Kidney epithelial cell (primary cell): ENCODE measurements at regions not wholly inside any gene's neighbourhood (a gene's known extent, or its start where the extent isn't known, plus 50 kb on each side); places are given as distances from the start of the nearest gene placed in this dataset.
"Not testable (repeated sequence)": the region's sequence is repeated elsewhere in the genome, so short reads cannot be mapped to it uniquely, and the experiment has no call there.

Source experiments
- DNase-seq: peaks from one replicate; pipeline ENCODE4 v3.0.0-alpha.2; 2010; ENCODE audit warnings: low read depth
- H3K27me3 ChIP-seq: 2 replicates; pipeline ENCODE4 v1.6.0; 2011; ENCODE audit warnings: low read length; ENCODE audit not compliant: control insufficient read depth, insufficient read depth
- H3K36me3 ChIP-seq: 2 replicates; pipeline ENCODE4 v1.5.1; 2011; ENCODE audit warnings: low read length; ENCODE audit not compliant: control insufficient read depth, insufficient read depth
- H3K4me3 ChIP-seq: 2 replicates; pipeline ENCODE4 v1.5.1; 2011; ENCODE audit warnings: low read depth, mild to moderate bottlenecking, control low read depth, low read length
- CTCF ChIP-seq: IDR thresholded peaks from 2 replicates; pipeline ENCODE4 v1.5.1; 2011; ENCODE audit warnings: mild to moderate bottlenecking, moderate library complexity, low read length, control low read depth, inconsistent platforms; ENCODE audit not compliant: insufficient read depth, poor library complexity, severe bottlenecking

- DNase-seq, result no peak
- H3K4me3 ChIP-seq, result no peak overlapping the region
- no peaks in the 10 kb centered on the region for H3K27me3 ChIP-seq
- H3K36me3 ChIP-seq, result no peaks in the 10 kb centered on the region
- TF ChIP-seq CTCF, result no peak
Measured at GRCh38 chr1:83318366-83318765, 680.6 kb downstream of the TTLL7 start.

- H3K36me3 ChIP-seq, H3K27me3 ChIP-seq, H3K4me3 ChIP-seq, DNase-seq: not testable (repeated sequence)
Measured at GRCh38 chr1:83315446-83315845, 683.5 kb downstream of the TTLL7 start.

- DNase-seq, H3K4me3 ChIP-seq, H3K36me3 ChIP-seq, H3K27me3 ChIP-seq: not testable (repeated sequence)
Measured at GRCh38 chr1:83310161-83310560, 688.8 kb downstream of the TTLL7 start.

- H3K36me3 ChIP-seq, H3K4me3 ChIP-seq, H3K27me3 ChIP-seq, DNase-seq: not testable (repeated sequence)
Measured at GRCh38 chr1:83309035-83309434, 689.9 kb downstream of the TTLL7 start.

- not testable (repeated sequence) for H3K4me3 ChIP-seq, H3K36me3 ChIP-seq, DNase-seq, H3K27me3 ChIP-seq
Measured at GRCh38 chr1:83306811-83307210, 692.1 kb downstream of the TTLL7 start.

- not testable (repeated sequence) for DNase-seq, H3K27me3 ChIP-seq, H3K4me3 ChIP-seq, H3K36me3 ChIP-seq
Measured at GRCh38 chr1:83295594-83295993, 703.3 kb downstream of the TTLL7 start.

GRCh38 chr1:83287391-83287790 is 711.5 kb downstream of the TTLL7 start:
- H3K27me3 ChIP-seq, H3K36me3 ChIP-seq, H3K4me3 ChIP-seq, DNase-seq: not testable (repeated sequence)

- DNase-seq, H3K36me3 ChIP-seq, H3K27me3 ChIP-seq, H3K4me3 ChIP-seq: not testable (repeated sequence)
Measured at GRCh38 chr1:83274656-83275055, 724.3 kb downstream of the TTLL7 start.

- not testable (repeated sequence) for H3K4me3 ChIP-seq, H3K36me3 ChIP-seq, H3K27me3 ChIP-seq, DNase-seq
Measured at GRCh38 chr1:83272484-83272883, 726.4 kb downstream of the TTLL7 start.

GRCh38 chr1:83271834-83272233 is 727.1 kb downstream of the TTLL7 start:
- not testable (repeated sequence) for DNase-seq, H3K36me3 ChIP-seq, H3K4me3 ChIP-seq, H3K27me3 ChIP-seq

GRCh38 chr1:83270801-83271200 is 728.1 kb downstream of the TTLL7 start:
- H3K4me3 ChIP-seq, H3K36me3 ChIP-seq, DNase-seq, H3K27me3 ChIP-seq: not testable (repeated sequence)

- not testable (repeated sequence) for H3K27me3 ChIP-seq, H3K4me3 ChIP-seq, DNase-seq, H3K36me3 ChIP-seq
Measured at GRCh38 chr1:83263808-83264207, 735.1 kb downstream of the TTLL7 start.

GRCh38 chr1:83251687-83252086 is 747.2 kb downstream of the TTLL7 start:
- not testable (repeated sequence) for H3K4me3 ChIP-seq, H3K36me3 ChIP-seq, DNase-seq, H3K27me3 ChIP-seq

GRCh38 chr1:83246780-83247179 is 752.2 kb downstream of the TTLL7 start:
- H3K36me3 ChIP-seq, H3K4me3 ChIP-seq, DNase-seq, H3K27me3 ChIP-seq: not testable (repeated sequence)

- not testable (repeated sequence) for H3K27me3 ChIP-seq, DNase-seq
Measured at GRCh38 chr1:83244832-83245231, 754.1 kb downstream of the TTLL7 start.

More at GRCh38 chr1:83244832-83245231, 754.1 kb downstream of the TTLL7 start:
- not testable (repeated sequence) for H3K36me3 ChIP-seq, H3K4me3 ChIP-seq
